ENCODE measurements at regions not wholly inside any gene's neighbourhood (a gene's known extent, or its start where the extent isn't known, plus 50 kb on each side); places are given as distances from the start of the nearest gene placed in this dataset.

- DNase-seq: no peak
Measured at GRCh38 chr11:96614846-96615245, 225.0 kb downstream of the JRKL start.

- DNase-seq: no peak
Measured at GRCh38 chr11:96620464-96621044, 230.7 kb downstream of the JRKL start.

- no peak for DNase-seq
Measured at GRCh38 chr11:96621161-96621560, 231.3 kb downstream of the JRKL start.

GRCh38 chr11:96622026-96622634 lies 232.3 kb downstream of the JRKL start:
- no peak for DNase-seq

- DNase-seq: no peak
Measured at GRCh38 chr11:96624126-96624525, 234.3 kb downstream of the JRKL start.

GRCh38 chr11:96627376-96627775 lies 237.6 kb downstream of the JRKL start:
- DNase-seq: no peak

- no peak for DNase-seq
Measured at GRCh38 chr11:96635655-96636054, 245.8 kb downstream of the JRKL start.

GRCh38 chr11:96641261-96641660 lies 251.4 kb downstream of the JRKL start:
- no peak for DNase-seq

GRCh38 chr11:96642583-96642982 lies 252.8 kb downstream of the JRKL start:
- no peak for DNase-seq

- DNase-seq: no peak
Measured at GRCh38 chr11:96643173-96643572, 253.4 kb downstream of the JRKL start.

- DNase-seq: no peak
Measured at GRCh38 chr11:96647621-96648020, 257.8 kb downstream of the JRKL start.

- DNase-seq: no peak
Measured at GRCh38 chr11:96648991-96649390, 259.2 kb downstream of the JRKL start.

- no peak for DNase-seq
Measured at GRCh38 chr11:96652516-96652915, 262.7 kb downstream of the JRKL start.

GRCh38 chr11:96655474-96655873 lies 265.7 kb downstream of the JRKL start:
- DNase-seq: no peak

- DNase-seq: no peak
Measured at GRCh38 chr11:96658436-96658835, 268.6 kb downstream of the JRKL start.

- DNase-seq: no peak
Measured at GRCh38 chr11:96664110-96664509, 274.3 kb downstream of the JRKL start.

GRCh38 chr11:96680211-96681018 lies 290.6 kb downstream of the JRKL start:
- no peak for DNase-seq

GRCh38 chr11:96681019-96681716 lies 291.4 kb downstream of the JRKL start:
- DNase-seq: no peak

- no peak for DNase-seq
Measured at GRCh38 chr11:96694338-96694737, 304.5 kb downstream of the JRKL start.

GRCh38 chr11:96696731-96697130 lies 306.9 kb downstream of the JRKL start:
- no peak for DNase-seq

- no peak for DNase-seq
Measured at GRCh38 chr11:96697466-96697865, 307.7 kb downstream of the JRKL start.

GRCh38 chr11:96704847-96705246 lies 315.0 kb downstream of the JRKL start:
- DNase-seq: no peak

- no peak for DNase-seq
Measured at GRCh38 chr11:96706761-96707160, 316.9 kb downstream of the JRKL start.

- DNase-seq: no peak
Measured at GRCh38 chr11:96707273-96707672, 317.5 kb downstream of the JRKL start.
